GM12874 (cell line): ENCODE measurements at regions not wholly inside any gene's neighbourhood (a gene's known extent, or its start where the extent isn't known, plus 50 kb on each side); places are given as distances from the start of the nearest gene placed in this dataset.

Experiments
- TF ChIP-seq, protein P1 (sequence below): IDR thresholded peaks from 2 replicates; pipeline ENCODE4 v1.5.1; 2011; ENCODE audit warnings: low read depth, mild to moderate bottlenecking, control low read depth, low read length, moderate library complexity; ENCODE audit not compliant: insufficient read depth

DNA sequence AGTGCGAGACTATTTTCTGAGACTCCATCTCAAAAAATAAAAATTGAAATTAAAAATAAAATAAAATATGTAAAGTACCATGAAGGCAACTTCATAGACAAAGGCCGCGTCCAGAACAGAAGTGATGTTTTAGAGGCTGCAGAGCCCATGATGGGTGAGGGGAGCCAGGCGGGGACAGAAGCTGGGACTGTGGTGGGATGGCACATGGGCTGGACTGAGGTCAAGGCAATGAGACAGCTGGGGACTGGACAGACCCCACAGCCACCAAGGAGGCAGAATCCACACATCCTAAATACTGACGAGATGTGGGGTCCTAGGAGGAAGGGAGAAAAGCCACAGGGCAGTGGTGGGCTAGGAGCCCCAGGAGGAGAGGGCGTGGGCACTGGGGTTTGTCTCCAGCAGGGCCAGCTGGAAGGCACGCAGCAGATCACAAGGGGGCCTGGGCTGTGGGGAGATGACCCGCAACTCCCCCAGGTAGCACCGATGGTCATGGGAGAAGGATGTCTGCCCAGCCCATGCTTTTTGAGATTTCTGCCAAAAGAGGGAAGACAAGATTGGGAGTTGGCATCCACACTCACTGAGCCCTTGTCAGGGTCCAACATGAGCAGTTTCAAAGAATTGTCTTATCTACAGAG is 74.3 kb downstream of the KCNF1 start:
- TF ChIP-seq, protein P1, sequence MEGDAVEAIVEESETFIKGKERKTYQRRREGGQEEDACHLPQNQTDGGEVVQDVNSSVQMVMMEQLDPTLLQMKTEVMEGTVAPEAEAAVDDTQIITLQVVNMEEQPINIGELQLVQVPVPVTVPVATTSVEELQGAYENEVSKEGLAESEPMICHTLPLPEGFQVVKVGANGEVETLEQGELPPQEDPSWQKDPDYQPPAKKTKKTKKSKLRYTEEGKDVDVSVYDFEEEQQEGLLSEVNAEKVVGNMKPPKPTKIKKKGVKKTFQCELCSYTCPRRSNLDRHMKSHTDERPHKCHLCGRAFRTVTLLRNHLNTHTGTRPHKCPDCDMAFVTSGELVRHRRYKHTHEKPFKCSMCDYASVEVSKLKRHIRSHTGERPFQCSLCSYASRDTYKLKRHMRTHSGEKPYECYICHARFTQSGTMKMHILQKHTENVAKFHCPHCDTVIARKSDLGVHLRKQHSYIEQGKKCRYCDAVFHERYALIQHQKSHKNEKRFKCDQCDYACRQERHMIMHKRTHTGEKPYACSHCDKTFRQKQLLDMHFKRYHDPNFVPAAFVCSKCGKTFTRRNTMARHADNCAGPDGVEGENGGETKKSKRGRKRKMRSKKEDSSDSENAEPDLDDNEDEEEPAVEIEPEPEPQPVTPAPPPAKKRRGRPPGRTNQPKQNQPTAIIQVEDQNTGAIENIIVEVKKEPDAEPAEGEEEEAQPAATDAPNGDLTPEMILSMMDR: no peak

DNA sequence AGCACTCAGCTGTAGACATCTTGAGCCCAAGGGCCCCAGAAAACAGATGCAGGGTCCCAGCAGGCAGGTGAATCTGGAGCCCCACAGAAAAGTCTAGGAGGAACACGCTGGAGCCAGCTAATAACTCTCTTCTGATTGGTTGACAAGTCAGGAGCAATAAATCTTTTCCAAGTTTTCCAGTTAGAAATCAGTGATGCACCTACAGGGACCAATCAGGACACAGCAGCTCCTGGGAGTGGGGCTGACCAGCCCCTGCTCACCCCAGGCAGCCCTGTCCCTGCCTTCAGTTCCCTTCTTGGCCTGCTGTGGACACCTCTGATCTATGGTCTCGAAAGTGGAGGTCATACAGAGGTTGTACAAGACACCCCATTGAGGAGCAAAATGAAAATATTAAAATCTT is 75.7 kb downstream of the KCNF1 start:
- TF ChIP-seq, protein P1: no peak

DNA sequence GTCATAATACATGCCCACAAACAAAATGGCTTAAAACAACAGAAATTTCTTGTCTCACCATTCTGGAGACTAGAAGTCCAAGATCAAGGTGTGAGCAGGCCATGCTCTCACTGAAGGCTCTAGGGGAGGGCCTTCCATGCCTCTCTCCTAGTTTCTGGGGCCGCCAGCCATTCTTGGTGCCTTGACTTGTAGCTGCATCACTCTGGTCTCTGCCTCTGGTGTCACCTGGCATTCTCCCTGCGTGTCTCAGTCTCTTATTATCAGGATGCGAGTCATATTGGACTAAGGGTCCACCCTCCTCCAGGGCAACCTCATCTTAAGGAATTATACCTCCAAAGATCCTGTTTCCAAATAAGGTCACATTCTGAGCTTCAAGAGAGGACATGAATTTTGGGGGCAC is 76.1 kb downstream of the KCNF1 start:
- TF ChIP-seq, protein P1: no peak

DNA sequence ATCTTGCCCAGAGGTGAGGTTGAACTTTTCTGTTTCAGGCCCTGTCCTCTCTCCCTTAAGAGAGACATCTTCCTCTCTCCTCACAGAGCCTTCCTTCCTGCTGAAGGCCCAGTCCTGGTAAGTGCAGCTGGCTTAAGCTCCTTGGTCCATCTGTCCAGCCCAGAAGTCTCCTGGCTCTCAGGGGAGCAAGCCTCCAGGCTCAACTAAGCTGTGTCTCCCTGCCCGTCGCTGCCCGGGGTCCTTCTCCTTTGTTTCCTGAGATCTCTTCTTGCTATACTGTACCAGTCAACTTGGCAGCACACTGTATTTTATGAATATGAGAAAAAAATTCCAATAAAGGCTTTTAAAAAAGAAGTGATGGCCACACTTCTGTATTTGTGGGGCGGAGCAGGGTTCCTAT is 77.4 kb downstream of the KCNF1 start:
- TF ChIP-seq, protein P1: no peak

DNA sequence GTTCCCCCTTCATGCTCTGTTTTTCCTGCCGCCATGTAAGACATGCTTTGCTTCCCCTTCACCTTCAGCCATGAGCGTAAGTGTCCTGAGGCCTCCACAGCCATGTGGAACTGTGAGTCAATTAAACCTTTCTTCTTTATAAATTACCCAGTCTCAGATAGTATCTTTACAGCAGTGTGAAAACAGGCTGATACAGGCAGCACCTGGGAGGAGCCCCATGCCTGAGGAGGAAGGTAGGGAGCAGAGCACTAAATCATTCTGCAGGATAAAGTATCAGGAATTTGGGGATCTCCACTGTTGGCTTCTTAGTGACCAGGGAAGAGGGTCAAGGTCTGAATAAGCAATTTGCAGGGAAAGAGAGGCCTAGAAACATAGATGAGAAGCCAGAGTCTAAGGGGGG is 78.0 kb downstream of the KCNF1 start:
- TF ChIP-seq, protein P1: no peak

DNA sequence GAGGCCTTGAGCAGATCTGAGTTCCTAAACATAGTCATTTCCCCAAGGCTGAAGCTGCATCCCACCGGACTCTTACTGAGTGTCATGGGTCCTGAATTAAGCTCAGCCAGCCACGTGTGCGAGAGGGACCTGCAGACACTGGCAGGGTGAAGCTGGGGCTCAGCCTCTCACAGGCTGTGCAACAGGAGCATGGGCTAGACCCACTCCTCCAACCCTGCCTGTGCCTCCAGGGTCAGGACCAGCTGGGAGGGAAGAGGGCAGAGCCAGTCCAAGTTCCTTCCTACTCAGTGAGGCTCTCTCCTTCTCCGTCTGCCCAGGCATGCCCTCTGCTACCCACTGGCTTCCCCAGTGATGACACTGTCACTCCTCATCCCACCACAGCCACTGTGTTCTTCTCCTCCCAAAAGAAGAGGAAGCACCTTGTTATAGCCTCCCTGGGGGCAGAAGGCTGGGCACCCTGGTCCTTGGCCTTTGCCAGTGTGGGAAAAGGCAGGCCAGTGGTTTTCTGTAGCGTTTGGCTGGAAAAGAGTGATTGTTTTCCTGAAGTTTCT is 78.9 kb downstream of the KCNF1 start:
- TF ChIP-seq, protein P1: no peak

DNA sequence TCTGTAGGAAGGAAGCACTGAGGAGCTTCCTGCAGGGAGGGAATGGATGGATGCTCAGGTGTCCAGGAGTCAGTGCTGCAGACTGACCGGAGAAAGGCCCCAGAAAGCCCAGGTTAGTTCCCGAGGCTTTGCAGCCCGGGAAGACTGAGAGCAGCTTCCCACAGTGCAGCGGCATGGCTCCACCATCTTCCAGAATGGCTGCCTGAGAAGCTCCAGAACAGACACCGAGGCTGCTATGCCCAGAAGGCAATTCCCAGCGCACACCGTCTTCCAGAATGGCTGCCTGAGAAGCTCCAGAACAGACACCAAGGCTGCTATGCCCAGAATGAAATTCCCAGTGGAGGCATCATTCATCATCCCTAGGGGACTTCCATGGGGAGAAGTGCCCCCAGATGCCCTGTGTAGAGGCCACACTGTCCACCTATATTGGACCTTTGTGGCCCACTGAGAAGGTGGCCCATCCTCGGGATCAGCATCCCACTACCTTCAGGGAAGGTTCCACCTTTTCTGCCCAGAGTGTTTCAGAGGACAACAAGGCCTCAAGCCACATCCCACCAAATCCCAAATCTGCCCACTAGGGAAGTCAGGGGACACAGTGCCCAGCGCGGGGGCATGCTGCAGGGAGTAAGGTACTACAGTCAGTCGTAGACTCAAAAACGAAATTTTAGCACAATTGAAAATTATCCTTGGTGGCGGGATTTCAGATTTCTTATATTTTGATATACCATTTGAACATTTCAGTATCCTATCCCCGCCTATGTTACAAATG is 80.5 kb downstream of the KCNF1 start:
- TF ChIP-seq, protein P1: no peak
